NCI-H146 (cell line): ENCODE measurements at regions not wholly inside any gene's neighbourhood (a gene's known extent, or its start where the extent isn't known, plus 50 kb on each side); places are given as distances from the start of the nearest gene placed in this dataset.

ENCODE experiments used
- DNase-seq: peaks from one replicate; lab custom pipeline; 2025; lab: John Stamatoyannopoulos, UW

DNA sequence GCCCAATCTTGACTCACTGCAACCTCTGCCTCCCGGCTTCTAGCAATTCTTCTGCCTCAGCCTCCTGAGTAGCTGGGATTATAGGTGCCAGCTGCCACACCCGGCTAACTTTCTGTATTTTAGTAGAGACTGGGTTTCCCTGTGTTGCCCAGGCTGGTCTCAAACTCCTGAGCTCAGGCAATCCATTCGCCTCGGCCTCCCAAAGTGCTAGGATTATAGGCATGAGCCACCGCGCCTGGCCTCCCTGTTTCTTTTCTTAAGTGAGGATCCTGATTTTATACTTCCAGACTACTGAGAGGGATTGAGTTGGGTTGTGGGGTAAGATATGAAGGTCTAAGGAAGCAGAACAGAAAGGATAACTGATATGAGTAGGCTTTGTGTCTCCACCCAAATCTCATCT, 106.8 kb downstream of the CNTN3 start:
- no peak for DNase-seq

DNA sequence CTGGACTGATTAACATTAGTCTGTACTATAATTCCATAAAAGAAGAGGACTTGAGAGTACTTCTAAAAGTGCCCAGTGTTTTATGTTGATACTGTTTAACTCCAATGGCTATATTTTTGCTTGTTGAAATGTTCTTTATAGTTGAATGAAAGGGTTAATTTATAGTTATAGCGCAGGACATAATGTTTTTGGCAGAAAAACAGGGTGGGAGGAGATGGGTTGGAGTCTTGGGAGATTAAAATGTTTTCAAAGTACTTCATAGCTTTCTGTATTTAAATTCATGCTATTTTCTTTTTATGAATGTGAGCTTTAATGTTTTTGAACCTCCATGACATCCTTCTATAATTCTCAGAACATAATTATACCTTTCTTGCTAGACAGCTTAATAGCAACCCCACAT, 108.2 kb downstream of the CNTN3 start:
- DNase-seq = no peak

DNA sequence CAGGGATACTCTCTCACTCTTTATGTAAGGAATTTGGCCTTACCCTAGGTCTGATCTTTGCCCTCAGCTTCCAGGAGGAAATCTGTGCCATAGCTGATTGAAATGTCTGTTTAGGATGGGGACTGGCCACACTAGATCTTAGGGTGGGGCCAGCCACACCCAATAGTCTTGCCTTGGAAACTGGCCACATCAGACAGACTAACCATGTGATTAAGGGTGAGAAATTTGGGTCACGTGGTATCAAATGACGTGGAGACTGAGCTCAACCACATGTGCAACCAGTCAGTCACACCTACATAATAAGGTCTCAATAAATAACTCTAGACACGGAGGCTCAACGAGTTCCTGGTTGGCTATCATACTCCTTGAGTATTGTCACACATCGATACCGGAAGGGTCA, 113.5 kb downstream of the CNTN3 start:
- no peak for DNase-seq

DNA sequence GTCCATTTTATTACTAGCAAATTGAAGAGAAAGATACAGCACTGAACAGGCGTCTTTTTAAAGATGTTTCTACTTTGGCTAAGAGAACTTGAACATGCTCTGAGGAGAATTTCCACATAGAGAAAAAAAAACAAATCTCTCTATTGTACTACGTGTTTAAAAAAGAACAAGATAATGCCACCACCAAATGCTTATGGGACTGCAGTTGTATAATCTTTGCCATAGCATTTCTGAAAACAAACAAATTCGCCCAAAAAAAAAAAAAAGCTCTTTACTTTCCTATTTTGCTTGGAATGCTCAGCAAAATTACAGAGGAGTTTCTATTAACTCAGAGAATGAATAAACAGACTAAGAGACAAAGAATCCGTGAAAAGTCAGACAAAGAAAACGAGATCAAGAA, 114.2 kb downstream of the CNTN3 start:
- no peak for DNase-seq

DNA sequence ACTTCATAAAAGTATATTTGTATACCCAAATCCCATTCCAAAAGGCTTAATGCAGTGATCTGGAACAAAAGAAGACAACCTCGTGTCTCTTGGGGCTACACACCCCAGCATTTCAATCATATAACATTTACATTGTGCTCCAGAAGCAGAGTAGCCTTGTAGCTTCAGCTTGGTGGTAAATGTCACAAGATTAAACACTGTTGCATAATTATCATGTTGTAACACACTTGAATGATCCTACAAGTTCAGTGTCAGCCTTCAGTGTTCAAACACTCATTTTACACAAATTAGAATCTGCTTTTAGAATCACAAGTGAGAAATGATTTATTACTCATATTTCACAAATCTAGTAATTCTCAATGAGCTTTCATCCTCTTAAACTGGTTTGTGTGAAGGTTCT, 122.6 kb downstream of the CNTN3 start:
- DNase-seq = no peak

DNA sequence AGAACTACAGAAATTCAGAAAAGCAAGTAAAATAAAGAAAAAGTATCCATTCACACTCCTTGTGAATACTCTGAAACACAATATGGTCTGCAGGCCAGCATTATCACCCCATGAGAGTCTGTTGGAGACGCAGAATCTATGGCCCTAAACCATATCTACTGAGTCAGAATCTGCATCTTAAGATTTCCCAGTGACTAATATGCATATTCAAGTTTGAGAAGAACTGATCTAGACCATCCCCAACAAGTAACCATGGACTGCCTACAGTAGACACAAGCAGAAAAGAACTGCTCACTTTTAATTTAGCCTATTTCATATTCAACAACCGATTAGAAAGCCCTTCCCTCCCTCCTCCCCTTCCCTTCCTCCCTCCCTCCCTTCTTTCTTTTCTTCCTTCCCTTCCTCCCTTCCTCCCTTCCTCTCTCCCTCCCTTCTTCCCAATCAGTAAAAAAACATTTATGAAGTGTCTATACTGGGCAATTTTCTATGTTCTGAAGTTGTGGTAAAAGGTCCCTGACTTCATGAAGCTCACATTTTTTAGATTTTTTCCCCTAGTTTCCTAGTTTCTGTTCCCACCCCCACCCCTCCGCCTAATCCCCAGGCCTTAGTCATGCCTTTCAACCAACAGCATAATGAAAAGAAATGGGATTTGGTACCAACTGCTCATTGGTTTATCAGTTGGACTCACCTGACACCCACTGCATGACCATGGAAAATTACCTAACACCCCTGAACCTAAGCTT, 125.2 kb downstream of the CNTN3 start:
- no peak for DNase-seq

DNA sequence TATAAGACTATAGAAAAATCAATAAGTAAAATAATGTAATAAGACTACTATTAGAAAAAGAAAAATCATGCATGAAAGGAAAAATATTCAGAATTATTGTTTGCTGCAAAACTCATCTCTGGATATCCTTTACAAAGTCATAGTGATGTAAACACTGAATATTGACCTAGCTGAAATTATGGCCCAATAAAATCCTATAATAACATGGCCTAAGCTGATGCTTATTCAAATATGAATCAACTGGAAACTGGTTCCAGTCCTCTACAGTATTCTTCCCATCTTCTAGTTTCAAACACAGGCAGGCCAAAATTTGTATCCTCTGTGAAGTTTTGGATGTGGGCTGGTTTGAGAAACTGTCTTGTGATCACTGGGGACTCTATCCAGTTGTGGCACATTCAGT, 134.5 kb downstream of the CNTN3 start:
- DNase-seq = no peak

DNA sequence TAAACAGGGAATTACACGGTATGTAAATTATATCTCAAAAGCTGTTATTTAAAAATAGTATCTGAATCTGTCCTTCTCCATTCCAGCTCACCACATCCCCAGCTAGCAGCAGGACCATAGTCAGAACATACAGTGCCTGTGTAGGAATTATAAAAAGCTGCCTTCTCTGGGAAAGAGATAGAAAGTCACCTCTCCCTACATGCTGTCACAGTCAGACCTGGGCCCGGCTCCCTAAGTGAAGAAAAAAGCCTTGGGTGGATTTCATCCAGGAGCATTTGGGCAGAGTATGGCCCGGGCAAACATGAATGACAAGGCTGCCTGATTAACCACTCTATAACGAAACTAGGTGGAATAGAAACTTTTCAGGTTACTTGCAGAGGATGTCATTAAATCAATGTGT, 144.1 kb downstream of the CNTN3 start:
- no peak for DNase-seq

DNA sequence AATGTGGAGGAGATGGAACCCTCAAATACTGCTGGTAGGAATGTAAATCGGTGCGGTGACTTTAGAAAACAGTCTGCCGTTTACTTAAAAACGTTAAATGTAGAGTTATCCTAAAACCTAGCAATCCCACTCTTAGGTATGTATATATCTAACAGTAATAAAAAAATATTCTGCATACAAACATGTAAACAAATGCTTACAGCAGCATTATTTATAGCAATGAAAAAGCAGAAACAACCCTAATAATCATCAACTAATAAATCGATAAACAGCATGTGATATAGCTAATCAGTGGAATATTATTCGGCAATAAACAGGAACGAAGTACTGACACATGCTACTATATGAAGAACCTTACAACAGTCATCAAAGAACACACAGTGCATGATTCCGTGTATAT, 144.7 kb downstream of the CNTN3 start:
- no peak for DNase-seq

DNA sequence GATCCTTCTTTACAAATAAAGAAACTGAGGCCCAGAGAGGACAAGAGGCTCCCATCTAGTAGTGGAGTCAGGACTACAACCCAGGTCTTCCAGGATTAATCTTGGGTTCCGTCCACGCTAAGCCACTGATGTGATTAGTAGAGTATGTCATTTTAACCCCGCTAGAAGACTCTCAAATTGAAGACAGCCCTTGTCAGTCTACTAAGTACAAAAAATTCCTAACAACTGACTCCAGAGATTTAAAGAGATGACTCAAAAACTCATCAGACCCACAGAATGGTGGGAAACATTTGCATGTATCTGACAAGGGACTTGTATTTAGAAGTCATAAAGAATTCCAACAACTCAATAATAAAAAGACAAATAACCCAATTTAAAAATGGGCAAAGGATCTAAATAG, 145.3 kb downstream of the CNTN3 start:
- no peak for DNase-seq

DNA sequence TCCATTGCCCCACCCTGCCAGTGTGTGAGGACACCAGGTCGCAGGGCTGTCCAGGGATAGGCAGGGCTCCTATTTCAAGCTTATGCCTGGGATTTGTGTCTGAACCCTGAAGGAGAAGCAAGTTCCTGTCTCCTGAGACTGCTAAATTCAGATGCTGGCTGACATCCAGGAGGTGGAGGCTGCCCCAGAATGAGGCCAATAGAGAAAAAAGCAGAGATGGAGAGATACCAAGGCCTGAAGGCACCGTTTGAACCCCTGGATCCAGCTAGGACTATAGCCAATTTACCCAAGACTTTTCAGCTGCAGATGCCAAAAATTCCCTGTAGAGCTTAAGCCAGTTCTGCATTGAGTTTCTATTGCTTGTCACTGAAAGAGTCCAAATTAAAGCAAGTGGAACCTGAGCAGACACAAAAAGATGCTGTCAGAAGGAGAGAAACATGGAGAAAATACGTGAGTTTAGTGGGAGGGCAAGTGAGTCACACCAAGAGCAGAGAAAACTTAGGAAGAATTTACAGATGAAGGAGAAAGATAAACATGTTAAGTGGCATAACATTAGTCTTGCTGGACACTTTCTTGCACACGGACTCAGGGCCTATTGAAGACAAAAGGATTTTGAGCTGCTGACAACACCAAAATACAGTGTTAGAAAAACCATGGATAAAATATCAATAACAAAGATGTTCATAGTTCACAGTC, 148.6 kb downstream of the CNTN3 start:
- DNase-seq = no peak

DNA sequence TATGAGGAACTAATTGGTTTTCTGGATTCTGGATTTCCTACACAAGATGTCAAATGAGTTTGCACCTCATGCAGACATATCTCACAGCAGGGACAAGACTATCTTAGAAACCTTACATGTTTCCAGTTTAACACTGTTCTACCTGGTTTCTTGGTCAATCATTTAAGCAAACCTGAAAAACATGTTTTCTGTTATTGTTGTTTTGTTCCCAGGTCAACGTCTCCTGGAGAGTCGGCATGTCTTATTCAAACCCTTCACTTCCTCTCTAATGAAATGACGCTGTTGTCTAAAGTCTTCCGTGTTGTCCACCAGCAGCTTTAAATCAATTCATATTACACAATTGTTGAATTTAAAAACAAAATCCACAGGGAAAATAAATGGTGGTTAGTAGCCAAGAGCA, 150.9 kb downstream of the CNTN3 start:
- no peak for DNase-seq

DNA sequence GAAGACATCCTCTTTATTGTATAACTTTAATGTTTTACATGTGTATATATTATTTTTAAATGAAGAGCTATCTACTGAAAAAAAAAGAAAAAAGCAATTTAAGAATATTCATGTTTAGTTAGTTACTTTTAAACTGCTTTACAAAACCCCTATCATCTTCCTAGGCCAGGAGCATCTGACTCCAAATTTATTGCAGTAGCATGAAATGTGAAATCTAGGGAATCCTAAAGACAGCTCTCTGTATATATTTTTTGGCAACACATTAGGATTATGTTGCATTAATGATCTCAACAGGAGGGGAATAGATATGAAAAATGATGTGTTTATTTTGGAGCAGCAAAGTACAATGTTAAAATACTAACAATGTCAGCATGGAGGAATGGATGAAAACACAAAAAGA, 158.3 kb downstream of the CNTN3 start:
- DNase-seq = no peak

DNA sequence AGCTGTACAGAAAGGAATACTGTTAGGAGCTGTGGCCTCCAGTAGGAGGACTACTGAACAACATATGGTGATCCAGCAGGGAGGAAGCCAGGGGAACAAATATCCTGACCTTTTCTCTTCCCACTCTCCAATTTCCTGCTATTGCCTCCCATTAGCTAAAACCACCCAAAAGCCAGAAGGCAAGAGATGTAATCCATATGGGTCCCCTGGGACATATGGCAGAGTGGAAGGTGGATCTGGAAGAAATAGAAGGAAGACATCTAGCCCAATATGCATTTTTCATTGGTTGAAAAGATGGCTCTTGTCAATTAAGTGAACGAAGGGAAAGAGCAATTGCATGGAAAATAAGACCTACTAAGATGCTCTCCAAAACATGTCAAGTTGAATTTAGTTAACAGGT, 167.2 kb downstream of the CNTN3 start:
- DNase-seq = no peak

DNA sequence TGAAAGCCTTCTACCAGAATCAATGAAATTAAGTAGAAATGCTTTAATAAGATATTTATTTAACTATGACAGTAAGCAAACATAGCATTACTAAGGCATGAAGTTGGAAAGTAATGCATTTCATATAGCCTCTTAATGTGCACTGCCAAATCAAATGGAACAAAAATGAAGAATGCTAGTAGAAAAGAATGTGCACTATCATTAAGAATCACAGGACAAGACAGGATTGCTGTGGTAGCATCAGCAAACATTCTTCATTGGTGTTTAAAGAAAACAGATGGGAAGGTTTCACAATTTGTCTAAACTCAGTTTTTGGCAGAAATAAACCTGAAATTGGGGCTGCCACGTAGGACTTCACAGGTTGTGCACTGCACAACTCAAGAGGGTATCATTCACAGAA, 168.9 kb downstream of the CNTN3 start:
- no peak for DNase-seq

DNA sequence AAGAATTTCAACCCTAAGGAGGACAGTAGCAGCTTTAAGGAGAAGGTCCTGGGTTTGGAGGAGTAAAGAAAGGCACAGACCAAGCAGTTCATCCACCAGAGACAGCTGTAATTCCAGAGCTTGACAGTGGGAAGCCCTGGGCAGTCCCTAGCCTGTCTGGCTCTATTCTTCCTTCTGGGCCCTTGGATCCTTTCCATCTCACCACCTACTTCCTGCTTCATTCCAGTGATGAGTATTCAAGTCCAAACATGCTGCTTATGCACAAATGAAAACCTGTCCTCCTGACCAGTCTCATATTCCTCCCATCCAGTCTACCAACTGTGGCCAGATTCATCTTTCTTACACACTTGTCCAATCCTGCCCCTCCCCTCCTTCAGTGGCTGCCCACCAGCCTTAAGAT, 171.4 kb downstream of the CNTN3 start:
- DNase-seq = no peak

DNA sequence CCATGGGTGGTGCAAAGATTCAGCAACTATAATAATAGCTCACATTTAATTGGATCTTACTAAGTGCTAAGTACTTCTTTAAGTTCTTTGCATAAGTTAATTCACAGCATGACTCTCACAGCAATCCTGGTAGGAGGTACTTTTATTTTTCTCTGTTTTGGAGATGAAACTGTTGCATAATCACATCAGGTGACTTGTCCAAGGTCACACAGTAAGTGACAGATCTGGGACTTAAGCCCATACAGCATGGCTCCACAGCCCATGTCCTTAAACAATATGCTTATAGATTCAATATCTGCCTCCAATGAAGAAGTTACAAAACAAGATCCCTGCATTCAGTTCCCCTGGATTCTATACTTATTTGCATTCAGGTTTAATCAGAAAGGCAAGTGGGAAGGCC, 171.8 kb downstream of the CNTN3 start:
- DNase-seq = no peak

DNA sequence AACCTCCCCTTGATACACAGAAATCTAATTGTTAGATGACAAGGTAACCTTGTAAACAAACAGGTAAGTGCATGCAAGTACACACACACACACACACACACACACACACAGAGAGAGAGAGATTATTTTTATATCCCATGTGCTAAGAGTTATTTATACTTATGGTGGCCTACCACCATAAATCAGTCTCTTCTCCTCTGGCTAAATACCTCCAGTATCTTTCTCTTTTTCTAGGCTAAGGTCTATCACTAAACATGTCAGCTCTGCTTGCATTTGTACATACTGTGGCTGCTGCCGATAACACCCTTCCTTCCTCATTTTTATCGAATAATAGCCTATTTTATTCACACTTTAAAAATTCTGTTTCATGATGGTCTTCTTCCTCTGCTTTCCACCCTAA, 172.4 kb downstream of the CNTN3 start:
- DNase-seq = no peak

DNA sequence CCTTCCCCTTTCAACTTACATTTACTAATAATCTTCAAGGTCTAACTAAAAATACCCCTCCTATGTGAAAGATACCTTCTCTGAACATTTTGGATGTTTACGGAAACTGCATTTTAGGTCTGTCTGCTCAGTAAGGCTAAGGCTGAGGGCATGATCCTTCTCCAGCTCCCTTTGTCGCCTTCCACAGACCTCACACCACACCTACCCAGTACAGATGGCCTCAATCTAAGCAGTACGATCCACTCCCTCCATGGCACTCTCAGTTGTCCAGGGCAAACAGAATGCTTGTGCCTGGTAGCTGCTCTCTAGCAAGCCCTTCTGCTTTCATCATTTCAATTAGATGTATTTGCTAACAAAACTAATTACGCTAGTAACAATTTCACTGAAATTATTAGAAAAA, 178.3 kb downstream of the CNTN3 start:
- DNase-seq = no peak

DNA sequence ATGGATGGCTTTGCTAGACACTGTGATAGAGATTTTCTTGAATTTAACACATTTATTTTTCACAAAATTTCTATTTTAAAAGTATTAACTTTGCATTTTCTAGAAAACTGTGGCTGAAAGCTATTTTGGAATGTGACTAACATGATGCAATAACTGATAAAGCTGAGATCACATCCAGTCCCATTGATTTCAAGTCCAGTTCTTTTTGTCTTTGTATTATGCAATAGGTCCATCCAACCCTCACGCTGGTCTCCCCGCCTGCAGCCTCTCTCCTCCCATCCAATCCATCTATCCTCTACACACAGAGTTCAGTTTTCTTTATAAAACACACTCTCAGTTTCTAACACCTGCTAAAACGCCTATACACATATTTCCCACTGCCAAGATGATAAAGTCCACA, 178.8 kb downstream of the CNTN3 start:
- DNase-seq = no peak

DNA sequence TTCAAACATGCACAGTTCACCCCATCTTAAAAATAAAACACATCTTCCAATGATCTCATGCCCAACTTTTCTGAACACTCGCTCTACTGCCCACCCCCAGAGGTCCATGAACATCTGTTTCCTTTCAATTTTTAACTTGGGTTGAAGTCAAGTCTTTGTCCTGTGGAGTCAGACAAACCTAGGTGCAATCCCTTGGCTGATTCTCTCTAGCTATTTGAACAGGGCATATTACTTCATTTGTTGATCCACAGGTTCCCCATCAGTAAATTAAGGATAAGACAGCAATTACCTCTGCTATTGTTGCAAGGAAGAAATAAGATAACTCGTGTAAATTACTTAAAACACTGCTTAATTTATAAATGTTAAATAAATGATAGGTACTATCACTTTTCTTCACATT, 180.1 kb downstream of the CNTN3 start:
- DNase-seq = no peak

DNA sequence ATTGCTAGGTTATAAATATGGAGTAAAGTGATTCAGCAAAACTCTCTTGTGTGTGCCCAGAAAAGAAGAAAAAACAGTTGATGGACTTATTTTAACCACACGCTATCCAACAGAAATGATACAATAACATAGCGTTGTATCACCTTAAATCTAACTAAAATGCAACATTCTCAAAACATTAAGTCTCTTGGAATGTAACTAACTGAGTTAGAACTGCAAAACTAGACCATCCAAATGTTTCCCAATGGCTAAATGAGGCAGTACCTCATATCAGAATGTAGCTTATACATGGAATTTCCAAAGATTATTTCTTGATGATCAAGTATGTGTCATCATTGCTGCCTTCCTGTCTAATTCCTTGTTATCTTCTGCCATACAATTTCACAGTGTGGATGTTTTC, 187.9 kb downstream of the CNTN3 start:
- no peak for DNase-seq

DNA sequence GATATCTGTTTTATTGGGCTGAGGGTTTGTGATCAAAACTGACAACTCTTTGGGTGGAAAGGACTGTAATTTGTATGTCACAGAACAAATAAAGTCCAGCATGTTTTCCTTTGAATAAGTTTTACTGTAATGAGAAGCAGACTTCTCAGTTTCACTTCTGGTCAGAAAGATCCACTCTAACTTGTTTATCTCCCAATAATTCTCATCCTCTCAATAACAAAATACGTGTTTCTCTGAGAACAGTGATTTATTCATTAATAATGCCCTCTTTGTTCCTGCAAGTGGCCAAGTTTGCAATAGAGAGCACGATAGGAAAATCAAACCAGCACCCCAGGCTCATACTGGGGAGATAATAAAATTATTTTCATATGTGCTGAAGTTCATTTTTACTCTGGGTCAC, 190.6 kb downstream of the CNTN3 start:
- DNase-seq = no peak

DNA sequence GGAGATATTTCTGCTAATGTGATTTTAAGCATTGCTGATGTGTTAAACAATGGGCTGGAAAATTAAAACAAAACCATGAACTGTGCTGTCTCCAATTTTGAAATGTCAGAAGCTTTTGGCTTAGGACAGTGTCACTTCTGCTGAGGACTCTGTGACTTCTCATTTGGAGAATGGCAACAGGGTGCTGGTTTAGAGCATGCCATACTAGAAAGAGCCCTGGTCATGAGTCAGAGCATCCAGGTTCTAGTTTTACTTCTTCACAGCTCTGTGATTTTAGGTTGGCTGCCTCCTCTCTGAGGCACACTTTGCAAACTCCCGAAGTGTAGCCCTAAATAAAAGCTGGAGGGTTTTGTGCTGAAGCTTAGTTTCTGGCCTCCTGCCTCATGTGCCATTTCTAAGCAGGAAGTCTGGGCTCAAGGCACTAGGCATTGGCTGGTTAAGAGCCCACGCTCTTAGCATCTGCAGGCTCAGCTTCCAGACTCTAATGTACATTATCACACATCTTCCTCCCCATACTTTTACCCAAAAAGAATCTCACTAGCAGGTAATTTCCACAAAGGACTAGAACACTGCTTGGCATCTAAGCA, 193.8 kb downstream of the CNTN3 start:
- no peak for DNase-seq
